Keratinocyte (primary cell): ENCODE measurements at regions not wholly inside any gene's neighbourhood (a gene's known extent, or its start where the extent isn't known, plus 50 kb on each side); places are given as distances from the start of the nearest gene placed in this dataset.

Source experiments
- DNase-seq: peaks from one replicate; pipeline ENCODE4 v3.0.0-alpha.2; 2011; ENCODE audit warnings: low read depth, missing footprints, low spot score
- FAIRE-seq: peaks from 2 replicates; lab custom pipeline; 2011; peaks lifted over from hg19 to GRCh38; lab: Jason Lieb, UNC
- H2AFZ ChIP-seq: 2 replicates; pipeline ENCODE4 v1.6.0; 2012; ENCODE audit warnings: low read length, control low read depth, inconsistent platforms; ENCODE audit not compliant: control insufficient read depth
- H3K27ac ChIP-seq: 2 replicates; pipeline ENCODE4 v1.5.1; 2011; ENCODE audit warnings: low read length; ENCODE audit not compliant: control insufficient read depth, insufficient read depth
- H3K27me3 ChIP-seq: 3 replicates; pipeline ENCODE4 v1.6.0; 2011; ENCODE audit warnings: low read length; ENCODE audit not compliant: control insufficient read depth, insufficient read depth; ENCODE audit errors: extremely low read depth
- H3K36me3 ChIP-seq, 2 experiments: 2 replicates in 1 of 2; 3 replicates in 1 of 2; pipeline ENCODE4 v1.5.1; 2011; ENCODE audit warnings: low read length in 2 of 2, mild to moderate bottlenecking in 1 of 2; ENCODE audit not compliant: control insufficient read depth in 2 of 2, insufficient read depth in 2 of 2; ENCODE audit errors: extremely low read depth in 1 of 2
- H3K4me1 ChIP-seq: 3 replicates; pipeline ENCODE4 v1.5.1; 2011; ENCODE audit warnings: low read length; ENCODE audit not compliant: control insufficient read depth, insufficient read depth; ENCODE audit errors: extremely low read depth
- H3K4me2 ChIP-seq: 3 replicates; pipeline ENCODE4 v1.6.0; 2011; ENCODE audit warnings: low read depth, low read length; ENCODE audit not compliant: control insufficient read depth, insufficient read depth; ENCODE audit errors: extremely low read depth
- H3K4me3 ChIP-seq, 3 experiments: fragments of 200-600 bp in 1 of 3; sonication (generic) in 1 of 3; 2 replicates in 2 of 3; 3 replicates in 1 of 3; pipeline ENCODE4 v1.5.1; 2011 to 2016; ENCODE audit warnings: low read length in 3 of 3, mild to moderate bottlenecking in 3 of 3, control low read depth in 2 of 3, inconsistent platforms in 1 of 3, low read depth in 1 of 3, mixed read lengths in 1 of 3, mixed run types in 1 of 3, moderate library complexity in 1 of 3; ENCODE audit not compliant: control insufficient read depth in 2 of 3, insufficient read depth in 2 of 3; ENCODE audit errors: extremely low read depth in 1 of 3
- H3K79me2 ChIP-seq: 2 replicates; pipeline ENCODE4 v1.6.0; 2012; ENCODE audit warnings: low read length; ENCODE audit not compliant: control insufficient read depth, insufficient read depth
- H3K9ac ChIP-seq: 3 replicates; pipeline ENCODE4 v1.6.0; 2011; ENCODE audit warnings: low read length; ENCODE audit not compliant: control insufficient read depth, insufficient read depth; ENCODE audit errors: extremely low read depth
- H3K9me1 ChIP-seq: 3 replicates; pipeline ENCODE4 v1.6.0; 2011; ENCODE audit warnings: low read length; ENCODE audit not compliant: control insufficient read depth, insufficient read depth; ENCODE audit errors: extremely low read depth
- H3K9me3 ChIP-seq: 2 replicates; pipeline ENCODE4 v1.5.1; 2012; ENCODE audit warnings: low read depth, low read length; ENCODE audit not compliant: control insufficient read depth
- H4K20me1 ChIP-seq: 3 replicates; pipeline ENCODE4 v1.6.0; 2011; ENCODE audit warnings: low read length; ENCODE audit not compliant: control insufficient read depth, insufficient read depth; ENCODE audit errors: extremely low read depth
- EZH2 ChIP-seq: IDR thresholded peaks from one replicate; pipeline ENCODE4 v1.6.1; 2012; ENCODE audit warnings: inconsistent platforms, mild to moderate bottlenecking, low read length, moderate library complexity
- dilution Hi-C: fragments of 300-500 bp; cut with MboI; formaldehyde crosslinking; loops from one replicate; pipeline ENCODE4 v1.7.0; 2020; ENCODE audit warnings: low sequenced_read_pairs; ENCODE audit not compliant: extremely low pct_ligation_motif_present
- TF ChIP-seq, protein P1 (sequence below), 3 experiments: IDR thresholded peaks in 1 of 3; conservative IDR thresholded peaks in 1 of 3; optimal IDR thresholded peaks in 1 of 3; 2 replicates in 2 of 3; 3 replicates in 1 of 3; pipeline versions ENCODE3 to v1.5.1; 2011; ENCODE audit warnings: low read length in 3 of 3, mild to moderate bottlenecking in 3 of 3, moderate library complexity in 2 of 3, control low read depth in 1 of 3, inconsistent platforms in 1 of 3; ENCODE audit not compliant: insufficient read depth in 2 of 3; ENCODE audit errors: extremely low read depth in 1 of 3

GRCh38 chr17:77379065-77379428 lies 238.3 kb downstream of the SEC14L1 start:
- Histone ChIP-seq H3K27me3 (no peaks in the 10 kb centered on the region), H4K20me1 (peaks cover 88% of the 10 kb centered on the region), H2AFZ (no peak overlapping the region), H3K4me3 (no peak overlapping the region), H3K27ac (no peak overlapping the region), H3K9me1 (peaks cover 13% of the 10 kb centered on the region), H3K9me3 (no peaks in the 10 kb centered on the region), H3K79me2 (peaks cover 91% of the 10 kb centered on the region), H3K36me3 (peaks cover 0 to 3% of the 10 kb centered on the region in 2 experiments), H3K9ac (no peak overlapping the region), H3K4me2 (no peak overlapping the region), H3K4me1 (peaks cover 18% of the 10 kb centered on the region)
- dilution Hi-C loops, result no loop called here
- FAIRE-seq, result no peak
- TF ChIP-seq EZH2, result no peak
- TF ChIP-seq, protein P1, sequence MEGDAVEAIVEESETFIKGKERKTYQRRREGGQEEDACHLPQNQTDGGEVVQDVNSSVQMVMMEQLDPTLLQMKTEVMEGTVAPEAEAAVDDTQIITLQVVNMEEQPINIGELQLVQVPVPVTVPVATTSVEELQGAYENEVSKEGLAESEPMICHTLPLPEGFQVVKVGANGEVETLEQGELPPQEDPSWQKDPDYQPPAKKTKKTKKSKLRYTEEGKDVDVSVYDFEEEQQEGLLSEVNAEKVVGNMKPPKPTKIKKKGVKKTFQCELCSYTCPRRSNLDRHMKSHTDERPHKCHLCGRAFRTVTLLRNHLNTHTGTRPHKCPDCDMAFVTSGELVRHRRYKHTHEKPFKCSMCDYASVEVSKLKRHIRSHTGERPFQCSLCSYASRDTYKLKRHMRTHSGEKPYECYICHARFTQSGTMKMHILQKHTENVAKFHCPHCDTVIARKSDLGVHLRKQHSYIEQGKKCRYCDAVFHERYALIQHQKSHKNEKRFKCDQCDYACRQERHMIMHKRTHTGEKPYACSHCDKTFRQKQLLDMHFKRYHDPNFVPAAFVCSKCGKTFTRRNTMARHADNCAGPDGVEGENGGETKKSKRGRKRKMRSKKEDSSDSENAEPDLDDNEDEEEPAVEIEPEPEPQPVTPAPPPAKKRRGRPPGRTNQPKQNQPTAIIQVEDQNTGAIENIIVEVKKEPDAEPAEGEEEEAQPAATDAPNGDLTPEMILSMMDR (optimal IDR thresholded peaks at IDR 0.05 in 1 of 3, IDR thresholded peaks at IDR 0.05 in 1 of 3, conservative IDR thresholded peaks at IDR 0.05 in 1 of 3; ENCODE audit: extremely low read depth in 1 of 3, insufficient read depth in 2 of 3, low read length in 3 of 3), result no peak
- DNase-seq, result no peak

DNA sequence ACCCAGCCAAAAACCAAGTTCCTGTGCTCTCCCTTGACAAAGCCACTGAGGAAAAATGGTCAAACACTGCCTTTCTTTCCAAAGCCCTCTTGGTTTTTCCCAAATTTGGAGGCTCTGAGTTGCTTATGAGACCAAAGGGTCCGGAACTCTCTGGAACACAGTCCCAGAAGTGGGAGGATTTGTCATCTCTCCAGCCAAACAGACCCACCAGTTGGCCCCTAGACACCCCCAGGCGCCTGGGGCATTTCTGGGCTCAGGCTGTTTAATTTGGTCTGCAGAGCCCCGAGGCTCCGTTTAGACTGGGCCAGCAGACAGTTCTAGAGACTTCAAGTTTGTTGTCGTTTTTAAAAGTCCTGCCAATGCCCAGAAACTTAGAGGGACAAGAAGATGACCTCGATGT lies 239.1 kb downstream of the SEC14L1 start:
- Histone ChIP-seq H3K79me2 (peaks cover 91% of the 10 kb centered on the region), H3K9me1 (peaks cover 9% of the 10 kb centered on the region), H3K36me3 (peaks cover 0 to 3% of the 10 kb centered on the region in 2 experiments), H3K9ac (no peak overlapping the region), H3K27me3 (no peaks in the 10 kb centered on the region), H3K4me3 (no peak overlapping the region), H4K20me1 (peaks cover 85% of the 10 kb centered on the region), H3K4me2 (no peak overlapping the region), H3K4me1 (peaks cover 18% of the 10 kb centered on the region), H3K9me3 (no peaks in the 10 kb centered on the region), H3K27ac (no peak overlapping the region), H2AFZ (no peak overlapping the region)
- TF ChIP-seq, protein P1 (optimal IDR thresholded peaks at IDR 0.05 in 1 of 3, IDR thresholded peaks at IDR 0.05 in 1 of 3, conservative IDR thresholded peaks at IDR 0.05 in 1 of 3; ENCODE audit: extremely low read depth in 1 of 3, insufficient read depth in 2 of 3, low read length in 3 of 3), result no peak
- TF ChIP-seq EZH2, result no peak
- DNase-seq, result no peak
- FAIRE-seq, result no peak
- dilution Hi-C loops, result no loop called here
